GM12872 (cell line): ENCODE measurements at regions not wholly inside any gene's neighbourhood (a gene's known extent, or its start where the extent isn't known, plus 50 kb on each side); places are given as distances from the start of the nearest gene placed in this dataset.

Source experiments
- TF ChIP-seq, protein P1 (sequence below): IDR thresholded peaks from 3 replicates; pipeline ENCODE4 v1.5.1; 2011; ENCODE audit warnings: low read depth, mild to moderate bottlenecking, low read length, moderate library complexity; ENCODE audit not compliant: insufficient read depth

DNA sequence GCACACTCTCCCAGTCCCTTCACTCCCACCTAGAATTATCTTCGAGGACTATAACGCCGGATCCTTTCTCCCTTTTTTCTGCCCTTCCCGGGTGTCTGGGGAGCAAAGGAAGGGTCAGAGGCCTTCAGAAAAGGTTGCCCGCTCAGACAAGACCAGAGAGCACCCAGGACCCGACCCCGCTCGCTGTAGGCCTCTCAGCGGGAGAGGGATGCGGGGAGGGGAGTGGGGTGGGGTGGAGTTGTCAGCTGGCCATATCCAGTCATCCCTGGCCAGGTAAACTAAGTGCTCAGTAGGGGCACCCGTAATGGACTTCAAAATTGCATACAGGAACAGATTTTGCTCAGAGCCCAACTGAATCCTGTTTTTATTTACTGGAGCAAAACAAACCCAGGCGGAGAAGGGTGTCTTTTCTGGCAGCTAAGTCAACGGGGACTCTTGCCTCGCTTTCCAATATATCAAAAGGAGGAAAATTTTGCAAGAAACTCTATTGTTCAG, 65.0 kb downstream of the NOL4 start:
- TF ChIP-seq, protein P1, sequence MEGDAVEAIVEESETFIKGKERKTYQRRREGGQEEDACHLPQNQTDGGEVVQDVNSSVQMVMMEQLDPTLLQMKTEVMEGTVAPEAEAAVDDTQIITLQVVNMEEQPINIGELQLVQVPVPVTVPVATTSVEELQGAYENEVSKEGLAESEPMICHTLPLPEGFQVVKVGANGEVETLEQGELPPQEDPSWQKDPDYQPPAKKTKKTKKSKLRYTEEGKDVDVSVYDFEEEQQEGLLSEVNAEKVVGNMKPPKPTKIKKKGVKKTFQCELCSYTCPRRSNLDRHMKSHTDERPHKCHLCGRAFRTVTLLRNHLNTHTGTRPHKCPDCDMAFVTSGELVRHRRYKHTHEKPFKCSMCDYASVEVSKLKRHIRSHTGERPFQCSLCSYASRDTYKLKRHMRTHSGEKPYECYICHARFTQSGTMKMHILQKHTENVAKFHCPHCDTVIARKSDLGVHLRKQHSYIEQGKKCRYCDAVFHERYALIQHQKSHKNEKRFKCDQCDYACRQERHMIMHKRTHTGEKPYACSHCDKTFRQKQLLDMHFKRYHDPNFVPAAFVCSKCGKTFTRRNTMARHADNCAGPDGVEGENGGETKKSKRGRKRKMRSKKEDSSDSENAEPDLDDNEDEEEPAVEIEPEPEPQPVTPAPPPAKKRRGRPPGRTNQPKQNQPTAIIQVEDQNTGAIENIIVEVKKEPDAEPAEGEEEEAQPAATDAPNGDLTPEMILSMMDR, result no peak

DNA sequence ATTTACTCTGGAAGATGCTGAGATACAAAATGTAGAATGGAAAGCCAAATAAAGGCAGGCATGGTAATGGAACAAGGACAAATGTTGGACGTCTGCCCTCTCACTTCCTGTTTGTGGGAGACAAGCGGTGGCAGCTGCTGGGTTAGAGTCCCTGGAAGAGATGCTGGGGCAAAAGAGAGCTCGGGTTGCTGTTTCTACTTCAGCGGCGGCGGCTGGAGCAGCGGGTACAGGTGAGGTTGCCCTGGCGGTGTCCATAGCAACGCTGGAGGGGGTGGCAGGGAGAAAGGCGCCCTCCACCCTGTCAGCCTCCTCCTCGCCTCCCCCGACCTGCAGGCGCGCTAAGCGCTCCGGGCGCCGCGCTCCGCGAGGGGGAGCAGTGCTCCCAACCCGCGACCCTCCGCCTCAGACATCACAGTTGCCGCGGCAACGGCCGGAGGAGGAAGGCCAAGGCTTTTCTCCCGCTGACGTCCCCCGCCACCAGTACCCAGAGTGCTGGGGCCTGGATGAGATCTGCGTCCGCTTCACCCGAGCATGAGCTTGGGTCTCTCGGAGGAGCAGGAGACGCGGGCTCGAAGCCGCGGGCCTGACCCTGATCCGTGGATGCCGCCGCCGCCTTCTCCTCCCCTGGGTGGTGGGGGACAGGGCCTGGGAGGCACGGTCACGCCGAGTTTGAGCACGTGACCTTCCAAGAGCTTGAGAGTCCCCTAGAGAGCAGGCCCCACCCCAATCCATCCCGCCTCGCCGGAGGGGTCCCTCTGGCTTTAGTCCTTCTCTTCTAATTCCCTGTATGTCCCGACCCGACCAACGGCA, 65.6 kb downstream of the NOL4 start:
- TF ChIP-seq, protein P1, result peak; percentile 38; the same call in 2 of the 3 replicates

DNA sequence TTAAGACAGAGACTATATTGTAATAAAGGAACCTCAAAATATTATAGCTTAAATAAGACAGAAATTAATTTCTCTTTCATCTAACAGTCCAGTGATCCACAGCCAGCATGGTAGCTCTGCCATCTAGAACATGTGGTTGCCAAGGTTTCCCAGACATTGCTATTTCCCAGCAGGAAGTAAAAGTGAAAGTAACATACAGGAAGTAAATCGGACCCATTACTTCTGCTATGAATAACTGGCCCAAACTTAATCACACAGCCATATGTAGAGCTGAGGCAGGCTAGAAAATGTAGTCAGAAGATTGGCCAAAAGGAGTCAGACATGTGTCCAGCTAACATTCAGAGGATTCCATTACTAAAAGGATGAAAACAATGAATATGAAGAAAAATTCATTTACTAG, 71.0 kb downstream of the NOL4 start:
- TF ChIP-seq, protein P1, result no peak

DNA sequence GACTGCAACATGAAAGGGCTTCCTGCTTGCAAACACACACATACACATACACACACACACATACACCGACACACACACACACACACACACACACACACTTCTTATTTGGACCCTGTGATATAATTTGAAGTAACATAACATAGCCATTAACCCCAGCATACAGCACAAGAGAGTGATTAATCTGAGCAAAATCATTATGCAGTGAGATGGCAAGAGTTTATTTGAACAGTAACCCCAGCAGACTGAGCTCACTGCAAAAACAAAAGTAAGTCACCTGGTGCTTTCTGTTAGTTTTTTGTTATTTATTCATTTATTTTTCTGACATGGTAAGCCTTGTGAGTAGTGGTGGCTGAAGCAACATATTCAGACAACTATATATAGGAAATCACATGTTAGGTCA, 93.7 kb downstream of the NOL4 start:
- TF ChIP-seq, protein P1, result no peak

DNA sequence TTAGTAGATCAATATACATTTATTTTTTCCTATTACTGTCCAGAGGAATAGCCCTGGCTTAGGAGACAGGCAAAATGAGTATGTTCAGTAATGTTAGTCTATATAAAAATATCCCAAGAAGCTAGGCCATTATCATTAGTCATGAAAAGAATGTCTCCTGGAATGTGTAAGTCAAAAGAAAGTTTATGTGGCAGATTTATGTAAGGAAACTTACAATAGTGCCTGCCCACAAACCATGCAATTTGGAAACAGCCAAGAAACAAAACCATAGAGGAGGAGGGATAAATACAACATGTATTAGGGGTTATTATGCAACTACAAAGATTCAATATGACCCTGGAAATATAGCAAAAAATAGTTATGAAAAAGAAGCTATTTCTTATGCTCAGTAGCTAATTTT, 96.3 kb downstream of the NOL4 start:
- TF ChIP-seq, protein P1, result no peak

DNA sequence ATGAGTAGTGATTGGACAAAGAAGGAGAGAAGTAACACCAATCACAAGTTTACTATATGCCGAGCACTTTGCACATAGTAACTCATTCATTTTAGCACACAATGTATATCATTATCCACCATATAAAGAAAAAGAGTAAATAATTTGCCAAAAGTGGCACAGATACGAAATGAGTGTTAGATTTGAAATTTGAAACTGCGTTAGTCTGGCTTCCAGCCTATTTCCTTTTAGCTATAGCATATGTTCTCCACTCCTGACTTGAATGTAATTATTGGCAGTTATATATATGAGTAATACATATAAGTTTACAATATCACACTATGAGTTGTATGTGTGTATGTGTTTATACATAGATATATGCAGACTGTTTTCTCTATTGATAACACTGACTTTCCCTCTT, 98.6 kb downstream of the NOL4 start:
- TF ChIP-seq, protein P1, result no peak

DNA sequence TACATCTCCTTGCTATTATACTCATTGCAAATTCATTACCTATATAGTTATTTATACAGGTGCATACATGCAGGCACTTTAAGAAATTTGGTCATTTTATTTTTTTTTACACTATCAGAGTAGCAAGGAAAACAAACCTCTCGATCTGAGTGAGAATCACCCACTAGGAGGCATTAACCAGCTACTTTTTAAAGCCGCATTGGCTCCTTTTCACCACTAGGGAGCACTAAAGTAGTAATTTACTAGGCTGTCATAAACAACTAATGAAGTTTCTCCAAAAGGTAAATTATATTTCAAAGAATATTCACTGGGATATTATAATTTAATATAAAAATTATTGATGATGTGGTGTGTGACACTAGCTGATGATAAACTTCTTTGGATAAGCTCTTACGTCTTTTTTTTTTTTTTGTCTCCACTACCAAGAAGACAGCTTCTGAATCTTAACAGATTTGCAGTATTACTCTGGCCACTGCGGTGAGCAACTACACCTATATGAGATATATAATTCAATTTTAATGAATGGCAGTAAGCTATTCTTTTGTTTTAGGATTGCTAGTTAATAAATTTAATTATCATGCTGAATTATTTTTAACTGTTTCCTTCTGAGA, 101.9 kb downstream of the NOL4 start:
- TF ChIP-seq, protein P1, result peak; percentile 78
